ENCODE measurements at regions not wholly inside any gene's neighbourhood (a gene's known extent, or its start where the extent isn't known, plus 50 kb on each side); places are given as distances from the start of the nearest gene placed in this dataset.

DNA sequence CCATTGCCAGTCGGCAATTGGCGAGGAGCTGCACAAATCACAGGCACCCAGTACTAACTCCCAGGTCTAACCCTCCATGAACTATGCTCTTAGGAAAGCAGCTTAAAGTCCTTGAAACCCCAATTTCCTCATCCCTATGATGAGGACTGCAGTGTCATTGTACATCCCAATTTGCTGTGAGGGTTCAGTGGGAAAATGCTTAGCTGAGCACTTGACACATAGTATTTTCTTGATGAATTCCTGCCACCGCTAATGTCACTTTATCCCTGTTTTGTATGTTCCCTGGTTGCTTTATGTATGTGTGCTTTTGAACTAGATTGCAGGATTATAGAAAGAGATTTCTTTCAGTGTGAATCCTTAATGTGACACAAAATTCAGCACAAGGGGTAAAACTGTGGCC, 161.5 kb upstream of the RBFOX1 start:
- TF ChIP-seq, protein P1, sequence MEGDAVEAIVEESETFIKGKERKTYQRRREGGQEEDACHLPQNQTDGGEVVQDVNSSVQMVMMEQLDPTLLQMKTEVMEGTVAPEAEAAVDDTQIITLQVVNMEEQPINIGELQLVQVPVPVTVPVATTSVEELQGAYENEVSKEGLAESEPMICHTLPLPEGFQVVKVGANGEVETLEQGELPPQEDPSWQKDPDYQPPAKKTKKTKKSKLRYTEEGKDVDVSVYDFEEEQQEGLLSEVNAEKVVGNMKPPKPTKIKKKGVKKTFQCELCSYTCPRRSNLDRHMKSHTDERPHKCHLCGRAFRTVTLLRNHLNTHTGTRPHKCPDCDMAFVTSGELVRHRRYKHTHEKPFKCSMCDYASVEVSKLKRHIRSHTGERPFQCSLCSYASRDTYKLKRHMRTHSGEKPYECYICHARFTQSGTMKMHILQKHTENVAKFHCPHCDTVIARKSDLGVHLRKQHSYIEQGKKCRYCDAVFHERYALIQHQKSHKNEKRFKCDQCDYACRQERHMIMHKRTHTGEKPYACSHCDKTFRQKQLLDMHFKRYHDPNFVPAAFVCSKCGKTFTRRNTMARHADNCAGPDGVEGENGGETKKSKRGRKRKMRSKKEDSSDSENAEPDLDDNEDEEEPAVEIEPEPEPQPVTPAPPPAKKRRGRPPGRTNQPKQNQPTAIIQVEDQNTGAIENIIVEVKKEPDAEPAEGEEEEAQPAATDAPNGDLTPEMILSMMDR (IDR thresholded peaks at IDR 0.05 in 2 of 3, conservative IDR thresholded peaks at IDR 0.05 in 1 of 3; ENCODE audit: borderline replicate concordance in 1 of 3, insufficient read depth in 1 of 3, low read depth in 2 of 3, low read length in 2 of 3): no peak
- TF ChIP-seq POLR2AphosphoS5 (IDR thresholded peaks at IDR 0.05; ENCODE audit: low read depth, low read length) (no peak), POLR2A (IDR thresholded peaks at IDR 0.05; ENCODE audit: borderline replicate concordance, extremely low read depth, insufficient read depth, insufficient read length) (no peak)
- TF ChIP-seq, protein P2, sequence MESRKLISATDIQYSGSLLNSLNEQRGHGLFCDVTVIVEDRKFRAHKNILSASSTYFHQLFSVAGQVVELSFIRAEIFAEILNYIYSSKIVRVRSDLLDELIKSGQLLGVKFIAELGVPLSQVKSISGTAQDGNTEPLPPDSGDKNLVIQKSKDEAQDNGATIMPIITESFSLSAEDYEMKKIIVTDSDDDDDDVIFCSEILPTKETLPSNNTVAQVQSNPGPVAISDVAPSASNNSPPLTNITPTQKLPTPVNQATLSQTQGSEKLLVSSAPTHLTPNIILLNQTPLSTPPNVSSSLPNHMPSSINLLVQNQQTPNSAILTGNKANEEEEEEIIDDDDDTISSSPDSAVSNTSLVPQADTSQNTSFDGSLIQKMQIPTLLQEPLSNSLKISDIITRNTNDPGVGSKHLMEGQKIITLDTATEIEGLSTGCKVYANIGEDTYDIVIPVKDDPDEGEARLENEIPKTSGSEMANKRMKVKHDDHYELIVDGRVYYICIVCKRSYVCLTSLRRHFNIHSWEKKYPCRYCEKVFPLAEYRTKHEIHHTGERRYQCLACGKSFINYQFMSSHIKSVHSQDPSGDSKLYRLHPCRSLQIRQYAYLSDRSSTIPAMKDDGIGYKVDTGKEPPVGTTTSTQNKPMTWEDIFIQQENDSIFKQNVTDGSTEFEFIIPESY (IDR thresholded peaks at IDR 0.05; ENCODE audit: extremely low read depth, insufficient replicate concordance, low read length): no peak
